OCI-LY7 (cell line): ENCODE measurements at regions not wholly inside any gene's neighbourhood (a gene's known extent, or its start where the extent isn't known, plus 50 kb on each side); places are given as distances from the start of the nearest gene placed in this dataset.

ENCODE experiments used
- BruUV-seq: library from RNA; stranded (reverse); fragments of 400-500 nt; replicated peaks from 2 replicates; lab custom pipeline; 2021; lab: Mats Ljungman, UMichigan
- CTCF ChIA-PET: fragments of 300-600 bp; sonication (Branson Sonifier 250); formaldehyde crosslinking; loops from one replicate; lab custom pipeline; 2022; ENCODE audit warnings: antibody characterized with exemption; ENCODE audit not compliant: unreplicated experiment; lab: Charles Lee
- POLR2A ChIA-PET: fragments of 300-600 bp; sonication (Branson Sonifier 250); formaldehyde crosslinking; loops from one replicate; lab custom pipeline; 2022; ENCODE audit warnings: antibody characterized with exemption; lab: Charles Lee
- DNase-seq: peaks from one replicate; pipeline ENCODE4 v3.0.0-alpha.2; 2015; ENCODE audit warnings: low spot score
- H2AFZ ChIP-seq: fragments of 200-600 bp; sonication (generic), shearing (Covaris generic); 2 replicates; pipeline ENCODE4 v1.6.1; 2014; ENCODE audit warnings: mild to moderate bottlenecking, antibody characterized with exemption, low read length, moderate library complexity
- H3K27ac ChIP-seq: fragments of 200-600 bp; sonication (generic); 2 replicates; pipeline ENCODE4 v1.5.1; 2014; ENCODE audit warnings: mixed run types, low read depth, mild to moderate bottlenecking, moderate library complexity, low read length, inconsistent platforms; ENCODE audit not compliant: poor library complexity, severe bottlenecking
- H3K36me3 ChIP-seq: fragments of 200-600 bp; sonication (generic); 2 replicates; pipeline ENCODE4 v1.6.1; 2014; ENCODE audit warnings: mild to moderate bottlenecking, antibody characterized with exemption, low read length, moderate library complexity, mixed read lengths; ENCODE audit not compliant: insufficient read depth
- H3K4me1 ChIP-seq: fragments of 200-600 bp; sonication (generic); 2 replicates; pipeline ENCODE4 v1.5.1; 2014; ENCODE audit warnings: mild to moderate bottlenecking, low read length; ENCODE audit not compliant: insufficient read depth, poor library complexity, severe bottlenecking
- H3K4me2 ChIP-seq: fragments of 200-600 bp; sonication (generic); 2 replicates; pipeline ENCODE4 v1.6.1; 2014; ENCODE audit warnings: mild to moderate bottlenecking, low read length
- H3K4me3 ChIP-seq: fragments of 200-600 bp; sonication (generic); 2 replicates; pipeline ENCODE4 v1.5.1; 2014; ENCODE audit warnings: mild to moderate bottlenecking, low read depth, low read length; ENCODE audit not compliant: poor library complexity, severe bottlenecking
- H3K79me2 ChIP-seq: fragments of 200-600 bp; sonication (generic); 2 replicates; pipeline ENCODE4 v1.6.1; 2016; ENCODE audit warnings: low read depth, mild to moderate bottlenecking, low read length, moderate library complexity, mixed read lengths; ENCODE audit not compliant: insufficient read depth
- H3K9me2 ChIP-seq: fragments of 200-600 bp; sonication (generic); 2 replicates; pipeline ENCODE4 v1.6.1; 2016; ENCODE audit warnings: mild to moderate bottlenecking, low read length, mixed read lengths; ENCODE audit not compliant: insufficient read depth
- H3K9me3 ChIP-seq: fragments of 200-600 bp; sonication (generic); 2 replicates; pipeline ENCODE4 v1.6.1; 2014; ENCODE audit warnings: mild to moderate bottlenecking, mixed run types, low read length, mixed read lengths
- H4K20me1 ChIP-seq: fragments of 200-600 bp; sonication (generic); 2 replicates; pipeline ENCODE4 v1.6.1; 2014; ENCODE audit warnings: mild to moderate bottlenecking, antibody characterized with exemption, low read length, moderate library complexity, mixed read lengths; ENCODE audit not compliant: insufficient read depth
- EZH2phosphoT487 ChIP-seq: fragments of 200-600 bp; sonication (generic); IDR thresholded peaks from 2 replicates; pipeline ENCODE4 v1.6.1; 2018; ENCODE audit warnings: low read depth, borderline replicate concordance, mild to moderate bottlenecking, mixed run types, antibody characterized with exemption, low read length, moderate library complexity, mixed read lengths
- intact Hi-C: fragments of 100-400 bp; cut with micrococcal nuclease; formaldehyde crosslinking; loops from one replicate; pipeline ENCODE4 v1.10.0; 2022; ENCODE audit not compliant: unreplicated experiment
- TF ChIP-seq, protein P1 (sequence below): fragments of 200-600 bp; sonication (generic); conservative IDR thresholded peaks from 2 replicates; pipeline ENCODE4 v1.5.1; 2014; ENCODE audit warnings: mild to moderate bottlenecking, antibody characterized with exemption, low read length, moderate library complexity, mixed read lengths

- no peaks in the 10 kb centered on the region for H4K20me1 ChIP-seq
- no peaks in the 10 kb centered on the region for H3K9me3 ChIP-seq
- H2AFZ ChIP-seq = no peak overlapping the region
- H3K9me2 ChIP-seq = no peaks in the 10 kb centered on the region
- intact Hi-C loops = no loop called here
- no peak overlapping the region for H3K4me2 ChIP-seq
- DNase-seq = no peak
- H3K4me3 ChIP-seq = no peak overlapping the region
- no peak overlapping the region for H3K27ac ChIP-seq
- H3K79me2 ChIP-seq = no peaks in the 10 kb centered on the region
- no peaks in the 10 kb centered on the region for H3K36me3 ChIP-seq
- POLR2A ChIA-PET = no interaction called here
- H3K4me1 ChIP-seq = no peaks in the 10 kb centered on the region
- CTCF ChIA-PET = no interaction called here
- BruUV-seq = no TSS peak
- TF ChIP-seq, protein P1, sequence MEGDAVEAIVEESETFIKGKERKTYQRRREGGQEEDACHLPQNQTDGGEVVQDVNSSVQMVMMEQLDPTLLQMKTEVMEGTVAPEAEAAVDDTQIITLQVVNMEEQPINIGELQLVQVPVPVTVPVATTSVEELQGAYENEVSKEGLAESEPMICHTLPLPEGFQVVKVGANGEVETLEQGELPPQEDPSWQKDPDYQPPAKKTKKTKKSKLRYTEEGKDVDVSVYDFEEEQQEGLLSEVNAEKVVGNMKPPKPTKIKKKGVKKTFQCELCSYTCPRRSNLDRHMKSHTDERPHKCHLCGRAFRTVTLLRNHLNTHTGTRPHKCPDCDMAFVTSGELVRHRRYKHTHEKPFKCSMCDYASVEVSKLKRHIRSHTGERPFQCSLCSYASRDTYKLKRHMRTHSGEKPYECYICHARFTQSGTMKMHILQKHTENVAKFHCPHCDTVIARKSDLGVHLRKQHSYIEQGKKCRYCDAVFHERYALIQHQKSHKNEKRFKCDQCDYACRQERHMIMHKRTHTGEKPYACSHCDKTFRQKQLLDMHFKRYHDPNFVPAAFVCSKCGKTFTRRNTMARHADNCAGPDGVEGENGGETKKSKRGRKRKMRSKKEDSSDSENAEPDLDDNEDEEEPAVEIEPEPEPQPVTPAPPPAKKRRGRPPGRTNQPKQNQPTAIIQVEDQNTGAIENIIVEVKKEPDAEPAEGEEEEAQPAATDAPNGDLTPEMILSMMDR = no peak
Observed at GRCh38 chrX:123064053-123064452, 120.0 kb upstream of the GRIA3 start.

DNA sequence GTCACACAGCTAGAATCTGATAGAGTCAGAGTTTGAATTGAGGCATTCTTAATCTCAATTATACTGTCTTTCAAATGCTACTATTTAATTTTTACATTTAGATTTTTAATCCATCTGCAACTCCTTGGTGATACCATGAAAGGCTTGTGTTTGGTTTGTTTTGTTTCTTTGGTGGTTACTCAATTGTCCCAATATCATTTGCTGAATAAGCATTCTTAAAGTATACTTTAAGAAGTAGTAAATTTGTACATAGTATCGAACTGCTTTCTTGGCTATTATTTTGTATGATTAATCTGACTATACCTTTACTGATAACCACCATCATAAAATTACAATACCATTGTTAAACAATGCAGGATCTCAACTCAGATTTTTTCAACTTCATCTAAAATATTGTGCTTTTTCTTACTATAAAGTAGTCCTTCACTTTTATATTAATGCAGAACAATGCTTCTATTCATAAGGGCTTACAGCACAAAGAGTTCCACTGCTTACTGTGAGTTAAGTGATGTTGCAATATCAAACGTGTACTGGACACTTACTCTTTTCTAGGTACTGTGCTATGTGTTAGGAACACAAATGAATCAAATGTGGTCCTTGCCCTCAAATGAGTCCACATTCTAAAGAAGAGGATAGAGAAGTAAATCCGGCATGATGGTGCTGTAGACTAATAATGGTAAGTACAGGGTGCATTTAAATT, 111.2 kb upstream of the GRIA3 start:
- no TSS peak for BruUV-seq
- intact Hi-C loops = no loop called here

DNA sequence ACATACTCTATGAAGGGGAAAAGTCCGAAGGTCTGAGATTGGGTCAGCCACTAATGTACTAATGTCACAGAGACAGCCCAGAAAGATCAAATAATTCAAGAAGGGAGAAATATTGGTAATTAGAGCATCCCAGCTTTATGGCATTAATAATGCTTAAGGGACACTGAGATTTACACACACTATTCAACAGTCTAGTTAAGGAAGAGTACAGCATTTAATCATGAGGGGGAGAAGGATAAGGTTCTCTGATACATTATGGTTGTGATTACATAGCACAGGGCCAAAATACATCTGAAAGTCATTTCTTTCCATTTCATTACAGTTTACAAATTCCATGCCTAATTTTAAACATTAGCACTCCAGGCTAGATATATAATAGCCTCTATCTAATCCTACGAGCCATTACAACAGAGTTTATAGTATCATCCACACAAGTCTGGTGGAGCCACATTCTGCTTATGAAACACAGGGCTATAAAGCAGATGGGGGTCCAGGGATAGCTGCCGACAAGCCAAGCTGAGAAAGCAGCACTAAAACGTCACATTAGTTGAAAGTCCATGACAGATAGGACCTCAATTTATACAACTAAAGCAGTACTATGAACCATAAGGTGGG, 108.0 kb upstream of the GRIA3 start:
- POLR2A ChIA-PET = no interaction called here
- no peaks in the 10 kb centered on the region for H3K9me3 ChIP-seq
- H3K27ac ChIP-seq = no peak overlapping the region
- no peaks in the 10 kb centered on the region for H3K4me1 ChIP-seq
- no peak for TF ChIP-seq EZH2phosphoT487
- TF ChIP-seq, protein P1 = no peak
- no peaks in the 10 kb centered on the region for H4K20me1 ChIP-seq
- no peak overlapping the region for H2AFZ ChIP-seq
- H3K9me2 ChIP-seq = no peaks in the 10 kb centered on the region
- no TSS peak for BruUV-seq
- intact Hi-C loops = no loop called here
- H3K4me2 ChIP-seq = no peak overlapping the region
- no peak for DNase-seq
- CTCF ChIA-PET = no interaction called here
- H3K36me3 ChIP-seq = no peaks in the 10 kb centered on the region
- no peak overlapping the region for H3K4me3 ChIP-seq
- H3K79me2 ChIP-seq = no peaks in the 10 kb centered on the region

More for the DNA sequence above, 111.2 kb upstream of the GRIA3 start:
- Histone ChIP-seq H3K36me3 (no peaks in the 10 kb centered on the region), H3K9me2 (no peaks in the 10 kb centered on the region), H3K4me2 (no peak overlapping the region), H4K20me1 (no peaks in the 10 kb centered on the region), H3K9me3 (no peaks in the 10 kb centered on the region), H2AFZ (no peak overlapping the region), H3K4me3 (no peak overlapping the region), H3K27ac (no peak overlapping the region), H3K79me2 (no peaks in the 10 kb centered on the region), H3K4me1 (no peaks in the 10 kb centered on the region)
- ChIA-PET POLR2A (no interaction called here), CTCF (no interaction called here)
- TF ChIP-seq, protein P1 = no peak
- no peak for TF ChIP-seq EZH2phosphoT487
- no peak for DNase-seq
